ENCODE measurements at regions not wholly inside any gene's neighbourhood (a gene's known extent, or its start where the extent isn't known, plus 50 kb on each side); places are given as distances from the start of the nearest gene placed in this dataset.

DNA sequence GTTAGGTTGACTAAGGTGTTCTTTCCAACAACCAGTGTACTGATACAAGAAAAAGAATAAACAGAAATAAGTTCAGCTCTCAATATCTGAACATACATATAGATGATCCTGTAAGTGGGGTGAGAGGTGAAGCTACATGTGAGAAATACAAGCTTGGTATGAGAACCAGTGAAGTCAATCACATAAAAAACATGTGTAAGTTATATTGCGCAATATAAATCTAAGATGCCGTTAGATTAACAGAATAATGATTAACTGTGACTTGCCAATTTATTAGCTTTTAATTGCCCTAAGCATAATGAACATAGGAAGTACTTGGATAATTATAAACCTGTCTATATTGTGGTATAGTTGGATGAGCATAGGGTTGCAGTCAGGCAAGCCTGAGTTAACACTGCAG lies 1597.1 kb upstream of the GOT2 start:
- DNase-seq = no peak

GRCh38 chr16:60329108-60329507 lies 1595.0 kb upstream of the GOT2 start:
- DNase-seq = no peak

- DNase-seq = no peak
Measured at GRCh38 chr16:60328152-60328551, 1594.0 kb upstream of the GOT2 start.

DNA sequence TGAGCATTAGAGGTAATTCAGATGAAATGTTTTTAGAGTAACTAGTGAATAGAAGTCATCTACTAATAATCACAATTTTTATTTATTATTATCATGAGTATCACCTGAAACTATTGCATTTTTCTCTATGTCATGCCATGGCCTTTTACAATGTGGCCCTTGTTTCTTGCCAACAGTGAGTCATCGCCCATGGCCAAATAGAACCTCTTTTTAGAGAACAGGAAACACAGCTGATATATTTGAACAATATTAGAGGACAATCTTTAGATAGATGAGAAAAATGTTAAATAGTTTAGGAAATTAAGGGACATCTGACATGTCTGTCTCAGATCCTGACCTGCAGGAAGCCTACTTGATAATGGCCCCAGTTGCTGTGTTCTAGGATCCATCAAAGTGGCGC lies 1584.4 kb upstream of the GOT2 start:
- no peak for DNase-seq

DNA sequence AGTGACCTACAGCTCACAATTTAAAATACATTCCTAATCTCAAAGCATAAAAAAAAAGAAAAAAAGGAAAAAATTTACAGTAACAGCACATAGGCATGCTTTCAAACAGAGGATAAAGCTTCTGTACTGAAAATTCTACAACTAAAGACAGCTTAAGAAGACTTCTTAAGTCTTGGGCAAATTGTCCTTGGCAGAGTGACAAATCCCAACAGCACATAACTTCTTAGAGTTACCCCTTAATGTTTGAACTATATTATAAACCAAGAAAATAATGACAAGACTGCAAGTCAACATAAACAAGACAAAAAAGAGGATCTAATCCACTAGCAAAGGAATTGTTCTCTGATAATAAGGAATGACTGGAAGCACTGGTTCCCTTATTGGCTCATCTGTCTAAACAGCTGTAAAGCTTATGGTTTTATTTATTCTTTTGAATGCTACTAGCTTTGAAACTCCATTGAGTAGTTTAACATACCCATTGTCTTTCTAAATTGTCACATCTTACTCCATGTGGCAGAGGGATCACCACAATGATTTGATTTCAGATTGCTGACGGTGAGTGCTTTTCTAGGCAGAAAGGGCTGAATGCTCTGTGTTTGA lies 1576.8 kb upstream of the GOT2 start:
- DNase-seq = no peak

GRCh38 chr16:60304720-60305119 lies 1570.6 kb upstream of the GOT2 start:
- no peak for DNase-seq

DNA sequence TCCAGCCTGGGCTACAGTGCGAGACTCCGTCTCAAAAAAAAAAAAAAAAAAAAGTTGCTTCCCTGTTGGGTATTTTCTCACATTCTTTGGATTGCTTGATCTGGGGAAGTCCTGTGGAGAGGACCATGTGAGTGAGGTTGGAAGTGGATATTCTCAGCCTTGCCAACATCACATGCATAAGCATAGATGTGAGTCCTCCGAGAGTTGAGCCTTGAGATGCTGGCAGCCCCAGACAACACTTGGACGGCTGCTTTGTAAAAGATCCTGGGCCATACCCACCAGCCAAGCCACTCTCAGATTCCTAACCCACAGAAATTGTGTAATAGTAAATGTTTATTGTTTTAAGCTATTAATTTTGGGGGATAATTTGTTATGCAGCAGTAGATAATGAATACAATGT lies 1570.0 kb upstream of the GOT2 start:
- DNase-seq = no peak

GRCh38 chr16:60302676-60303075 lies 1568.6 kb upstream of the GOT2 start:
- DNase-seq = no peak

DNA sequence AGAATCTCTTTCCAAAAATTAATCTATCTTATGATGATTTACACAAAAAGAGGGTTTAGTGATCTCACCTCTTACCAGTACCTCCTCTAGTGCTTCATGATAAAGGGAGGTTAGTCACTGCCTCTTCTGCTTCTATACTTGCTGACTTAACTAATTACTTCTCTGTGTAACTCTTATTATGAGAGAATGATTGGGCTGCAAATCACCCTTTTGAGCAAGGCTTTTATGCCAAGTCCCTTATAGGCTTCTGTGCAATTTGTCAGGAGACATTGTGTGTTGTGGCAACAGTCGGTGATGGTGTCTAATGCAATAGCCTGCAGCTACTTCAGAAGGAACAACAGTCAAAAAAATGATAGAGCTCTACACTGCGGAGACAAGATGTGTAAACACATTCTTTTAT lies 1568.1 kb upstream of the GOT2 start:
- no peak for DNase-seq

- no peak for DNase-seq
Measured at GRCh38 chr16:60299241-60299776, 1565.2 kb upstream of the GOT2 start.

DNA sequence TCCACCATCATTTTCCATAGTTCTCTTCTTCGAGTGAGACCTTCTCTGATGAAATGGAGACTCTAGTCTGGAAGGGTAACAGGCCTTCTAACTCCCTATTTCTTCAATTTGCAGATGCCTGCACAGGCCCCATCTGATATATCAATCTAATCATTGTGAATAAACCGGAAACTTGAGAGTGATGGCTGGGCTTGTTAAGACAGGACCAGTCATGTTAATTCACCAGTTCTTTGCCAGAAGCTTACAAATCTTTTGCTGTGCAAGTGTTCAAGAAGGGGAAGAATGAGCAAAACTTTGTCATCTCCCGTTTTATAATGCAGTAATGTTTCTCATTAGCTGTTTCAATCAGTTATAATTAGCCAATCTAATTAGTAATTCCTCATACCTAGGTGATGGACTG lies 1561.3 kb upstream of the GOT2 start:
- no peak for DNase-seq

DNA sequence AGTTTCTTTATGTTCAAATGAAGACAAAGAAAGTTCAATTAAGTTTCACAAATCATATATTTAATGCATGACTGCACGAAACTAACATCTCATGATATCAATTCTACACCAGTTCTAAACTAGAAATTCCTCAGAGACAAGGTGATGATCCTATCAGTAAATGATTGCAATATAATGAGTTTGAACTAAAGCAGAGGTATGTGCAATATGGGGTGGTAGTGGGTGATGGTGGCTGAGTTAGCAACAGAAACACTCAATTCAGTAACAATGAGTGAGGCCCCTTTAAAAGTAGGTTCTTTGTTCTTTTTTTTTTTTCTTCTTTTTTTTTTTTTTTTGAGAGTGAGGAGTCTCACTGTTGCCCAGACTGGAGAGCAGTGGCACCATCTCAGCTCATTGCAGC lies 1551.7 kb upstream of the GOT2 start:
- DNase-seq = no peak

- DNase-seq = no peak
Measured at GRCh38 chr16:60279061-60279665, 1545.0 kb upstream of the GOT2 start.

GRCh38 chr16:60274431-60275019 lies 1540.4 kb upstream of the GOT2 start:
- no peak for DNase-seq

GRCh38 chr16:60271781-60272180 lies 1537.7 kb upstream of the GOT2 start:
- DNase-seq = no peak

DNA sequence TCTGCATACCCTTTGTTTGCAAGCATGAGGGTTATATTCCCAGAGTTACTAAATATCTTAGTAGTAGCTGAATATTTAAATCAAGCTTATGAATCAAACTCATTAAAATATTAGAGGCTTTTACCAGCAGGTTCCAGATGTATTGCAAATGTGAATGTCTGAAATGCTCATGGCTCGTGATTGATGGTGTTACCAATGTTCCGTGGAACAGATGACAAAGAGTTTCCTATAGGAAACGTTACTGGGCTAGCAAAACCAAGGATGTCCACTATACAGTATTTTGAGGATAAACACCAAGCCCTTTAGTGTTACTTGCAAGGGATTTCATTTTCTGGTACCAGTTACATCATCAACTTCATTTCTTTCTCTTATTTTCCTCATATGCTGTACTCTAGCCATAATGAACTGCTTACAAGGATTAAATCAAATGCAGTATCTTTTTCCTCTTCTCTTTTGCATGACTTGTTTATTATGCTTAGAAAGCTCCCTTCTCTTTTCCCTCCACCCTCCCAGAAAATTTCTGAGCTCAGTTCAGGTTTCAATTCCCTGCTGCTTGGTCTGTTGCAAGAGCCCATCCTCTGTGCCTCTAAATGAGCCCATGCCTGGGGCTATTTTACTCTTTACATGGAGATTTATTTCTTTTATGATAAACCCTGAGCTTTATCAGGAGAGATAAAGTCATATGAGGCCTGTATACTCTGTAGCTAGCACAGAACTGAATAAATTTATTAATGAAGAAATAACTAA lies 1537.1 kb upstream of the GOT2 start:
- DNase-seq = no peak

DNA sequence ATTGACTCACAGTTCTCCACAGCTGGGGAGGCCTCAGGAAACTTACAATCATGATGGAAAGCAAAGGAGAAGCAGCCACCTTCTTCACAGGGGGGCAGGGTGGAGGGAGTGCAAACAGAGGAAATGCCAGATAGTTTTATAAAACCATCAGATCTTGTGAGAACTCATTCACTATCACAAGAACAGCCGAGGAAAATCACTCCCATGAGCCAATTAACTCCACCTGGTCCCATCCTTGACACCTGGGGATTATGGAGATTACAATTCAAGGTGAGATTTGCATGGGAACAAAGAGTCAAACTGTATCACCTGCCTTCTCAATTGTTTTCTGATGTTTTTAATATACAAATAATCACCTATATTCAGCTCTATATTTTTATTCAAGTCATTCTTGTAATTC lies 1527.3 kb upstream of the GOT2 start:
- no peak for DNase-seq

DNA sequence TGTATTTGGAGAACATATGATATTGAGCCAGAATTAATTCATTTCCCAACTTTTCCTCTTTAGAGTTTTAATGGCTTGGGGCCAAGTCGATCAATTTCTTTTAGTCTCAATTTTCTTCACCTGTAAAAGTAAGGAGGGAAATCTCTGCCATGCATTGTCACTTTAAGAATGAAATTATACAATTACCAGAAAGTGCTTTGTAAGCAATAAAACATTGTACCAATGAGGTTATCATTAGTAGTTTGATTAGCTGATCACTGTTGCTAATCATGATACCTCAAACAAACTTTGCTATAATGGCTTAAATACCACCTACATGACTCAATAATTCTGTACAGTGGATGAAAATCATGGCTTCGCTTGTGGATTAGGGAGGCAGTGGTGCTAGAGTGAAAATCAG lies 1525.8 kb upstream of the GOT2 start:
- DNase-seq = no peak

DNA sequence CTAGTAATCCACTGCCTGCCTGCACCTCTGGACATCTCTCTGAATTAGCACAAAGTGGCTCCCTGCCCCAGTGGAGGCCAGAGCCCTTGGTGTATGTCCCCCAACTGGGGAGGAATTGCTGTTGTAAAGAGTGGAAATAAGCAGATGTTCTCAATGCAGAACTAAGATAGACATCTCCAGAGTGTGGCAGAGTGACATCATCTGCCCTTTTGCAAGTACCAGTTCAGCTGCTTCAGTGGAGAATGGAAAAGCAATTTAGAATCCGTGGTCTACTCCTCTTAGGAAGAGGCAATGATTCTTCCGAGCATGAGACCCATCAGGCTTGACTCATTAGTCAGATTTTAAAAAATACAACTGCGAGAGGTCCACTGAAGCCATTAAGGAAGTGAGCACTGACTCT lies 1512.0 kb upstream of the GOT2 start:
- DNase-seq = no peak

DNA sequence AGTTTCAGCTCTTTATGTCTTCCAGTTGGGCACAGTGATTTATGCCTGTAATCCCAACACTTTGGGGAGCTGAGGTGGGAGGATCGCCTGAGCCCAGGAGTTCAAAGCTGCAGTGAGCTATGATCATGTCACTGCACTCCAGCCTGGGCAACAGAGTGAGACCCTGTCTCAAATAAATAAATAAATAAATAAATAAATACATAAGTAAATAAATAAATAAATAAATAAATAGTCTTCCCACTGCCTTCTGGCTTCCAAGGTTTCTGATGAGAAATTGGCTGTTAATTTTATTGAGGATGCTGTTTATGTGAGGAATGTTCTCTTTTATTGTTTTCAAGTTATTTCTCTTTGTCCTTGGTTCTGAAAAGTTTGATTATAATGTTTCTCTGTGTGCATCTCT lies 1507.6 kb upstream of the GOT2 start:
- no peak for DNase-seq

GRCh38 chr16:60230666-60231065 lies 1496.5 kb upstream of the GOT2 start:
- no peak for DNase-seq

GRCh38 chr16:60225541-60225940 lies 1491.4 kb upstream of the GOT2 start:
- no peak for DNase-seq

- no peak for DNase-seq
Measured at GRCh38 chr16:60217787-60218186, 1483.7 kb upstream of the GOT2 start.

GRCh38 chr16:60214311-60214710 lies 1480.2 kb upstream of the GOT2 start:
- DNase-seq = no peak

All from HCEC 1CT (cell line).